UCSD-AML1 (cell line): ENCODE measurements at regions not wholly inside any gene's neighbourhood (a gene's known extent, or its start where the extent isn't known, plus 50 kb on each side); places are given as distances from the start of the nearest gene placed in this dataset.

ENCODE experiments used
- DNase-seq: peaks from one replicate; lab custom pipeline; 2025; ENCODE audit not compliant: unreplicated experiment; lab: John Stamatoyannopoulos, UW

DNA sequence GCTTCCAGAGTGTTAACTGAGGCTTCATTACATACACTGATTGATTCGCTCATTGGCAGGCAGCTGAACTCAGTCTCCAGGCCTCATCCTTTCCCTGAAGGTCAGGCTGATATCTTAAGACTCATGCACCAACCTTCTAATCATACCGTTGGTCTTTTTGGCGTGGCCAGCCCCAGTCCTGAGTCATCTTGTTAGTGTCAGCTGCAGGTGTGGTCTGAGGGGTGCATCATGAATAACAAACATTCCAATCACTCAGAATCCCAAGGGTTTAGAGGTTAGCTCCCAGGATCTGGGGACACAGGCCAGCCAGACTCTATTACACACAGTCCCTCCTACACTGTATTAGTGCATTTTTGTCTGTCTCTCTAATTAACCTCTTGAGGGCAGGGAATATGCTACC, 271.5 kb downstream of the HRH4 start:
- DNase-seq = no peak

- no peak for DNase-seq
These were observed 273.6 kb downstream of the HRH4 start for GRCh38 chr18:24734058-24734457.

- DNase-seq = no peak
These were observed 275.3 kb downstream of the HRH4 start for GRCh38 chr18:24735624-24736231.

- DNase-seq = no peak
These were observed 276.4 kb downstream of the HRH4 start for GRCh38 chr18:24736662-24737330.

GRCh38 chr18:24740829-24741228, 280.4 kb downstream of the HRH4 start:
- DNase-seq = no peak

GRCh38 chr18:24741321-24741720, 280.9 kb downstream of the HRH4 start:
- DNase-seq = no peak

- DNase-seq = no peak
These were observed 281.7 kb downstream of the HRH4 start for GRCh38 chr18:24741965-24742724.

GRCh38 chr18:24754583-24755253, 294.3 kb downstream of the HRH4 start:
- no peak for DNase-seq

GRCh38 chr18:24756385-24756784, 295.9 kb downstream of the HRH4 start:
- DNase-seq = no peak

DNA sequence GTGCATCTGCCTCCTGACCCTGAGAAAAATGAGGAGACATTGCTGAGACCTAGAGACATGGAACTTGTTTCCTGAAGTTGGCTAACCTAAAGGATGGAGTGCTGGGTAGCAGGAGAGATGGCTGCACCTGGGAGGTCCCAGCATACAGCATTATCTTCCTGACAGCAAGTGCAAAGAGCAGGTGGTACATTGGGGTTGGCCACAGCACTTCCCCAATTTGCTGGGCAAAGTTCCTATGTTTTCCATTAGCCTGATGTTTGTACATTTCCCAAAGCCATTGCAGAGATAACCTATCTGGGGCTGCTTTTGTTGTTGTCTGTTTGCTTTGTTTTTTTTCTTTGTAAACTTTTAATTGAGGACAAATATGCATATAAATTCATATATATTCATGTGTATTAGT, 296.7 kb downstream of the HRH4 start:
- DNase-seq = no peak

DNA sequence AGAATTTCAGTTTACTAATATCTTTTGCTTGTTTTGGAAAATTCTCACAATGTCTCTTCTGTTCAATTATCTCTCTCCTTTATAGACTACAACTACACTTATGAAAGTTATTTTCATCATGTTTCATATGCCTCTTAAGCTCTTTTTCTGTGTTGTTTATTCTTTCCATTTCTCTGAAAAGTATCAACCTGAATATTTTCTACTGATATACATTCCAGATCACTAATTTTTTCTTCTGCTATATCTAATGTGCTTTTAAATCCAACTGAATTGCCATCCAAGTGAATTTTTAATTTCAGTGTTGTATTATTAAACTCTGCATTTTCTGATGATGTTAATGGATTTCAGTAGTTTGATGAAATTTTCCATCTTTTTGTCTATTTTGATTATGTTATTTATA, 301.3 kb downstream of the HRH4 start:
- DNase-seq = no peak

DNA sequence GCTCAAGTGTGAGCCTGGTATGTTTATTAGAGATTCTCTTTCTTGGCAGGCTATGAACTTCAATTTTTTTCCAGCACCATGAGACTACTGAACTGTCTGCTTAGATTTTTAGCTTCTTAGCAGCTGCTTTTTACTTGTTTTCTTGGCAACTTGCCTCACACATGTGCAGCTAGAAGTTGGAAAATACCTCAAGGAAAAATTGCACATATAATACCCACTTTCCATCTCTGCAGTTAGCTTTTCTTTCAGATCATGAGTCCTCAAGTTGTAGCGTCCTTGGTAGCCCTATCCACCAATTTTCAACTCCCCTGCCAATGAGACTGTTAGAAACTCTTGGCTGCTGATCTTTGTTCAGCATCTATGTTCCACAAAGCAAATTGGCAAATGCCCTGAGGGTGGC, 302.1 kb downstream of the HRH4 start:
- DNase-seq = no peak

DNA sequence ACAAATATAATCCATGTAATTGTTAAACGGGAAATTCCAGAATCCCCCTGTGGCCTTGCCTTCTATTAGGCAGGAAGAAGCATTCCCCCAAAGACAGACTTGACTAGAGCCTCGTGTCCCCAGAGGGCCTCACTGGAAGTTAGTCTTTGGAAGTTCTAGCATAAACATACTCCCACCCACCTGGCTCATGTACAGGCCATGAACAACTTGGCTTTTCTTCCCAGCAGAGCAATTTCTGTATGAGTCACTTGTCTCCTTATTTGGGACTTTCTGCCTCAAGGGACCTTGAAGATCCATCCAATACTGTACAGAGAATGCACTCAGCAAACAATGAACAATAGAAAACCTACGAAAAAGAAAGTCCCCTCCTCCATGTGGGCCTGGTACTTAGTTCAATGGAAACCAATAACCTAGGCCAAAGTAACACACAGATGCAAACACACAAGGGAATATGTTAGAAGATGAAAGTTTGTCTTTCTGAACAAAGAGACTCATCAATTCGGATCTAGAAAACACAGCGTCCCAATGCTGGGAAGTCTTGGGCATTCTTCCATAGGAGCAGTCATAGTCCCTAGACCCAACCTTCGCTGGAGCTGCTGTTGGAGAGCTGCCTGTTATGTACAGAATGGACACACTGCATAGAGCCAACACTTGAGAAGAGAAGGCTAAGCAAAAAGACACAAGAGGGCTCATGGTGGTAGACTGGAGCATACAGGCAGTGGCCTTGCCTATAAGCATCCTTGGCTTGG, 303.5 kb downstream of the HRH4 start:
- no peak for DNase-seq

GRCh38 chr18:24764766-24765165, 304.3 kb downstream of the HRH4 start:
- no peak for DNase-seq

DNA sequence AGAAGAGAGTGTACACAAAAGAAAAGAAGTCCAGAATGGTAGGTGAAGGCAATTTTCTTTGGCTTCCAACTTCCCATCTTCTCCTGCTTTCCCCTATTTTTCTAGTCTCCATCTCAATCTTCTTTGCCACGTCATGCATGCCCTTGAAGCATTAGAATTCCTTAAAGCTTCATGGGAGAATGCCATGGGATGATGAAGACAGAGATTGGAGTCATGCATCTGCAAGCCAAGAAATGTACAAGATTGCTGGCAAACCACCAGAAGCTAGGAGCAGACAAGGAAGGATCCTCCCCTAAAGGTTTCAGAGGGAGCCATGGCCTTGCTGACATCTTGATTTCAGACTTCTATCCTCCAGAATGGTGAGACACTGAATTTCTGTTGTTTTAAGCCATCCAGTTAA, 305.9 kb downstream of the HRH4 start:
- no peak for DNase-seq

DNA sequence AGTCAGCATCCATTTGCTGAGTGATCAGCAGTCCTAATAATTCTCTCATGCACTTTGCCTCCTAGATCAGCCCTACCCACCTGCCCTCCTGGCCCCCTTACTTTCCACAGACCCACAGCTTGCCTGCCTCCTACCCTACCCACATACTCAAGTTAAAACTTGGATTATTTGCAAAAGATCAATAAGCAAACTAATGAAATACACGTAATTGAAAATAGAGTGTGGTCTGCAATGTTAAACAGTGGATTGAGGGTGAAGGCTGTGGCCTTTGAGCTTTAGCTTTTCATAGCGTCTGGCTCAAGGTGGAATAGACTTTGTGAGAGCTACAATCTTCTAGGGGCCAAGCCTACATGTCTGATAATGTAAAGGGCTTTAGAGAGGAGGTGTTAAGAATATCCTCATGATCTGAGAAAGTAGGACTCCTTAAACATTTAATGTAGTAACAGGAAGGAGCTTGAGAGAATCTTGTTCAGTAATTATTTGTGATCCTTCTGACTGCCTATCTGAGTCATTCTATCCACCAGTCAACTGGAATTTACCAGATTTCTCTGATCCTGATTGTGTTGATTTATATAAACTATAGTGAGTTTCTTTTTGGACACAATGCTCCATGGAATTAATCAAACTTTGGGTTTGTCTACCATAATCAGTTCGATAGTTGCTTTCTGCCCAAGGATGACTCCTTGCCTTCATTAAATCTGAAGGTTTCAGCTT, 310.0 kb downstream of the HRH4 start:
- DNase-seq = no peak

DNA sequence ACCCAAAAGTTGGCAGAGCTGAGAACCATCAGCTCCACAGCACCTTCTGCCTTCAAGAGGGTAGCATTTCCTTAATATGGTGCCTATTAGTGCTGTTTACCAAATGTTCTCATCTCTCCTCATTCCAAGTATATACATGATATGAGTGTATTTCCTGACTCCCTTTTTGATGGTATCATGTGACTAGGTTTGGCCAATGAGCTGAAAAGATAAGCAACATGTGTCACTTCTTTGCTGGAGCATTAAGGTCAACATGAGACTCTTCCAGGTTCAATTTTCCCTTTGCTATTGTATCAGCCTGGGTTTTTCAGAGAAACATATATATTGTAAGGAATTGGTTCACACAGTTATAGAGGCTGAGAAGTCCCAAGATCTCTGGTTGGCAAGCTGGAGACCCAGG, 310.9 kb downstream of the HRH4 start:
- no peak for DNase-seq

DNA sequence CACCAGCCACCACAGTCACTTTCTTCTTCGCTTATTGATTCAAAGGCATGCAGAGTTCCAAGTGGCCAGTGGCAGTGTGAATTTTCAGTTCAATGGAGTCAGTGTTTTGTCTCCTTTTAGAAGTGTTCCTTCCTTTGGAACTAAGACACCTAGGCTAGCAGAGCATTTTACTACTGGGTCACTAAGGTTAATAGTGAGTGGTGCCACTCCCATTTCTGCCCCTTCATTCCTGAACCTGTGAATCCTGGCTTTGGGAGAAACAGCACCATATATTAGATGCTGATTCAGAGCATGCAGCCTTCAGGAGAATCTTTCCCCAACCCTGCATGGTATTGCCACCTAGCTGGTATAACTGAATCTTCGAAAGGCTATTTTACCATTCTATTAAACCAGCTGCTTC, 312.7 kb downstream of the HRH4 start:
- no peak for DNase-seq

DNA sequence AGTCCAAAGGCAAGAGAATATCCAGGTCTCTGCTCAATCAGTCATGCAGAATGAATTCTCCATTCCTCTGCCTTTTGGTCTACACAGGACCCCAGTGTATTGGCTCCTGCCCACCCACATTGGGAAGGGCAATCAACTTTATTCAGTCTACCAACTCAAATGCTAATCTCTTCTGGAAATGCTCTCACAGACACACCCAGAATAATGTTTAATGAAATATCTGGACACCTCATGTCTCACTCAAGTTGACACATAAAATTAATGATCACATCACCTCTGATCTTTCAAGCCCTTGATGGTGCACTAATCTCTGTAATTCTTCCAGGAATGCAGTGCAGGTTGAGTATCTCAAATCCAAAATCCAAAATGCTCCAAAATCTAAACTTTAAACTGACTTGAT, 315.6 kb downstream of the HRH4 start:
- no peak for DNase-seq

DNA sequence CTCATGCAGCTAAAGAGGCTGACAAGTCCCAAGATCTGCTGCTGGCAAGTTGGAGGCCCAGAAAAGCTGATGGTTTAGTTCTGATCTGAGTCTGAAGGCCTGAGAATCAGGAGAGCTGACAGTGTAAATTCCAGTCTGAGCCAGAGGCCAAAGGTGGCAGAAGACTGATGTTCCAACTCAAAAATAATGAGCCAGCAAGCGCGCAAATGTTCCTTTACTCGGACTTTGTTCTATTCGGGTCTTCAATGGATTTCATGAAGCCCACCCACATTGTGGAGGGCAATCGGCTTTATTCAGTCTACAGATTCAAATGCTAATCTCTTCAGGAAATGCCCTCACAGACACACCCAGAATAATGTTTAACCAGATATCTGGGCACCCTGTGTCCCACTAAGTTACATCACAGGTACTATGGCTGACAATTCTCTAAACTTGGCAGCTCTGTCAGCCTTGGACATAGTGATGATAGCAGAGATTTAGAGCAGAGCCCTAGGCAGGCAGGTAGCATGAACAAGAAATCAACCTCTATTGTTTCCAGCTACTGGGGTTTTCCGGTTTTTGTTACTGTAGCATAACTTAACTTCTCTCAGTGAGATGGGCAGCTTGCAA, 318.5 kb downstream of the HRH4 start:
- no peak for DNase-seq
